Upper lobe of right lung (tissue), 1 donor: ENCODE measurements at regions not wholly inside any gene's neighbourhood (a gene's known extent, or its start where the extent isn't known, plus 50 kb on each side); places are given as distances from the start of the nearest gene placed in this dataset.

Experiments
- ATAC-seq: fragments of 200-7000 bp; cut with Tn5 transposase; one replicate; pipeline ENCODE4 v1.9.1; 2020; ENCODE audit warnings: mild to moderate bottlenecking, moderate library complexity
- DNase-seq: peaks from one replicate; pipeline ENCODE4 v3.0.0-alpha.2; 2020
- H3K27ac ChIP-seq: fragments of 200-600 bp; one replicate; pipeline ENCODE4 v1.8.0; 2022
- H3K27me3 ChIP-seq: fragments of 200-600 bp; one replicate; pipeline ENCODE4 v1.8.0; 2022; ENCODE audit warnings: mild to moderate bottlenecking
- H3K36me3 ChIP-seq: fragments of 200-600 bp; one replicate; pipeline ENCODE4 v1.8.0; 2022
- H3K4me1 ChIP-seq: fragments of 200-600 bp; one replicate; pipeline ENCODE4 v1.8.0; 2022
- H3K4me3 ChIP-seq: fragments of 200-600 bp; one replicate; pipeline ENCODE4 v1.8.0; 2022; ENCODE audit warnings: mild to moderate bottlenecking
- H3K9me3 ChIP-seq: fragments of 200-600 bp; one replicate; pipeline ENCODE4 v1.8.0; 2022
- intact Hi-C: fragments of 100-400 bp; cut with DNase I; formaldehyde crosslinking; loops from one replicate; pipeline ENCODE4 v1.11.0; 2022
- TF ChIP-seq, protein P1 (sequence below): fragments of 200-600 bp; IDR thresholded peaks from one replicate; pipeline ENCODE4 v1.8.0; 2022; ENCODE audit warnings: antibody characterized with exemption
- donor health status: DM: no; HTN: yes; CAD: no; lungs with severe emphysema.

DNA sequence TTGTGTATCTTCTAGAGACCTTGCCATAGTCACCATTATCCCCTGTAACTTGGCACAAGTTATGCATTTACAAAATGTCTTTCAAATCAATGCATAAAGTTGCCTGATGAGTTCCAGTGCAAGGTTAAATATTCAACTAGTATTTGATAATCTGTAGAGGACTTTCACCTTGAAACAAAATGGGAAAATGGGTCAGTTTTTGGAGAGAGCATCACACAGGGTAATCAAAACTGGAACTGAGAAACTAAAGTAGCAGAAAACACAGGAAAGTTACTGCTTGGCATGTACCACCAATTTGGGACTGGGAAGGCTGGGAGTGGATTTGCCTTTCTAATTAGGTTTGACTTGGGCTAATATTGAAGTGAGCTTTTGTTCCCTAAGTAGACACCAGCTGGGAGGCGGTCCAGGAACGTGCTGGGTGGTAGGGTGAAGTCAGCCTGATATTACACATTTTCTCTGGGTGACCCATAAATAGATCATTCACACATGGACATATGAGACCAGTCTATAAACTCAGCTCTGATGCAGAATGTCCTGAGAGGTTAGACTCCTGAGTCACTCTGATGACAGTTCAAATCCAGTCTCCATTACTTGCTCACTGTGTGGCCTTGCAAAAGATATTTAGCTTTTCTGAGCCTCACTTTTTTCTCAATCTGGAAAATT, 152.3 kb downstream of the PCTP start:
- TF ChIP-seq, protein P1, sequence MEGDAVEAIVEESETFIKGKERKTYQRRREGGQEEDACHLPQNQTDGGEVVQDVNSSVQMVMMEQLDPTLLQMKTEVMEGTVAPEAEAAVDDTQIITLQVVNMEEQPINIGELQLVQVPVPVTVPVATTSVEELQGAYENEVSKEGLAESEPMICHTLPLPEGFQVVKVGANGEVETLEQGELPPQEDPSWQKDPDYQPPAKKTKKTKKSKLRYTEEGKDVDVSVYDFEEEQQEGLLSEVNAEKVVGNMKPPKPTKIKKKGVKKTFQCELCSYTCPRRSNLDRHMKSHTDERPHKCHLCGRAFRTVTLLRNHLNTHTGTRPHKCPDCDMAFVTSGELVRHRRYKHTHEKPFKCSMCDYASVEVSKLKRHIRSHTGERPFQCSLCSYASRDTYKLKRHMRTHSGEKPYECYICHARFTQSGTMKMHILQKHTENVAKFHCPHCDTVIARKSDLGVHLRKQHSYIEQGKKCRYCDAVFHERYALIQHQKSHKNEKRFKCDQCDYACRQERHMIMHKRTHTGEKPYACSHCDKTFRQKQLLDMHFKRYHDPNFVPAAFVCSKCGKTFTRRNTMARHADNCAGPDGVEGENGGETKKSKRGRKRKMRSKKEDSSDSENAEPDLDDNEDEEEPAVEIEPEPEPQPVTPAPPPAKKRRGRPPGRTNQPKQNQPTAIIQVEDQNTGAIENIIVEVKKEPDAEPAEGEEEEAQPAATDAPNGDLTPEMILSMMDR = no peak
- no peak for ATAC-seq
- intact Hi-C loops = no loop called here

DNA sequence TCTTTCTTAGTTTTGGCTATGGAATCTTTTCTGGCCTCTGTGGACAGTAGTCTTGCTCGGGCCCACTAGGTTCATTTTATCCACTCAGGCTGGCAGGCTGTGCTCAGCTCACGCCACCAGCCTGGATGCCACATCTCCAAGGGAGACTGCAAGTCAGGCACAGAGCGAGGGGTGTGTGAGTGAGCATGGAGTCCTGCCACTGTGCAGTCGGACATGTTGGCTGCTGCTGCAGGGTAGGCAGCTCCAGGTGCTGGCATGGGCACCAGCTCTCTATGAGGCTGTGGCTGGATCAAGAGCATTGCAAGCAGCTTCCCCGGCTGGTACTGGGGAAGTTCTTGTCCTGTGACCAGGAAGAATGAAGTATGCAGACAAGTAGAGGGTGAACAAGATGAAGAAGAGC, 158.9 kb downstream of the PCTP start:
- no peaks in the 10 kb centered on the region for H3K36me3 ChIP-seq
- H3K4me3 ChIP-seq = no peak overlapping the region
- H3K4me1 ChIP-seq = no peaks in the 10 kb centered on the region
- H3K27ac ChIP-seq = no peak overlapping the region
- H3K9me3 ChIP-seq = no peaks in the 10 kb centered on the region
- no peaks in the 10 kb centered on the region for H3K27me3 ChIP-seq
- intact Hi-C loops = no loop called here
- DNase-seq (no peak), ATAC-seq (no peak)
- TF ChIP-seq, protein P1 = no peak

More for the DNA sequence above, 152.3 kb downstream of the PCTP start:
- no peak overlapping the region for H3K4me3 ChIP-seq
- no peaks in the 10 kb centered on the region for H3K4me1 ChIP-seq
- H3K36me3 ChIP-seq = no peaks in the 10 kb centered on the region
- no peaks in the 10 kb centered on the region for H3K9me3 ChIP-seq
- no peak for DNase-seq
- no peaks in the 10 kb centered on the region for H3K27me3 ChIP-seq
- H3K27ac ChIP-seq = no peak overlapping the region

DNA sequence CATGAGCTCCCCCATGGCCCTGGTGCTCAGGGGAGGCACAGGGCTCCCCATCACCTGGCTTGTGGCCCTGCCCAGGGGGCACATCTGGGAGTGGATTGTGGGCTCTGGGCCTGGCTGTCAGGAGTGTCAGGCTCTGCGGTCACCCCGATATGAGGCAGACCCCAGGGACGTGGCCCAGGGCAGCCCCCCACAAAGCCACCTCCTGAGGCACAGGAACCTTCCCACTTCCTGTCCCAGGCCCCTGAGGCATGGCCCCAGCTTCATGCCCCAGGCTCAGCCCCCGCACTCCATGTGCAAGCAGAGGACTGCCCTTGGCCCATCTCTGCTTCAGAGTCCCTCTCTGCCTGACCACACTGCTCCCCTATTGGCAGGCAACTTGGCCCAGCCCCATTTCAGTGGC, 160.3 kb downstream of the PCTP start:
- intact Hi-C loops = no loop called here
- Histone ChIP-seq H3K27me3 (no peaks in the 10 kb centered on the region), H3K4me3 (no peak overlapping the region), H3K36me3 (no peaks in the 10 kb centered on the region), H3K4me1 (no peaks in the 10 kb centered on the region), H3K9me3 (no peaks in the 10 kb centered on the region), H3K27ac (no peak overlapping the region)
- peak; percentile 34 for ATAC-seq
- DNase-seq = no peak
- TF ChIP-seq, protein P1 = no peak

DNA sequence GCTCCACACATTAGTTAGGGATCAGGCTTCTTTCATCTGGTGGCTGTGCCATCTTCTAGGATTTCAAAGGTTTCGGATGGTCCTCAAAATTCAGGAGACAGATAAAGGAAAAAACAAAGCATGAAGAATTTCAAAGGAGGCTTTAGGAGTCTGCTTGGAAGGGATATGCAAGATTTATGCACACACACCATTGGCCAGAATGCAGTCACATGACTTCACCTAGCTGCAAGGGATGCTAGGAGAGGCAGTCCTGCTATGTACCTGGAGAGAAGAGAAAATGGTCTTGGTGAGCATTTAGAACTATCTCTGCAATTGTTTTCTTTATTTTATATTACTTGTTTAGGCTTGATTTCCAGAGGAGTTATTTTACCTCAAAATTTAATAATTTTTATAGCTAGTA, 174.6 kb downstream of the PCTP start:
- H3K27me3 ChIP-seq = no peaks in the 10 kb centered on the region
- H3K27ac ChIP-seq = no peak overlapping the region
- ATAC-seq (no peak), DNase-seq (no peak)
- H3K36me3 ChIP-seq = no peaks in the 10 kb centered on the region
- H3K4me1 ChIP-seq = no peaks in the 10 kb centered on the region
- TF ChIP-seq, protein P1 = no peak
- H3K4me3 ChIP-seq = no peak overlapping the region
- H3K9me3 ChIP-seq = no peaks in the 10 kb centered on the region
- intact Hi-C loops = no loop called here

DNA sequence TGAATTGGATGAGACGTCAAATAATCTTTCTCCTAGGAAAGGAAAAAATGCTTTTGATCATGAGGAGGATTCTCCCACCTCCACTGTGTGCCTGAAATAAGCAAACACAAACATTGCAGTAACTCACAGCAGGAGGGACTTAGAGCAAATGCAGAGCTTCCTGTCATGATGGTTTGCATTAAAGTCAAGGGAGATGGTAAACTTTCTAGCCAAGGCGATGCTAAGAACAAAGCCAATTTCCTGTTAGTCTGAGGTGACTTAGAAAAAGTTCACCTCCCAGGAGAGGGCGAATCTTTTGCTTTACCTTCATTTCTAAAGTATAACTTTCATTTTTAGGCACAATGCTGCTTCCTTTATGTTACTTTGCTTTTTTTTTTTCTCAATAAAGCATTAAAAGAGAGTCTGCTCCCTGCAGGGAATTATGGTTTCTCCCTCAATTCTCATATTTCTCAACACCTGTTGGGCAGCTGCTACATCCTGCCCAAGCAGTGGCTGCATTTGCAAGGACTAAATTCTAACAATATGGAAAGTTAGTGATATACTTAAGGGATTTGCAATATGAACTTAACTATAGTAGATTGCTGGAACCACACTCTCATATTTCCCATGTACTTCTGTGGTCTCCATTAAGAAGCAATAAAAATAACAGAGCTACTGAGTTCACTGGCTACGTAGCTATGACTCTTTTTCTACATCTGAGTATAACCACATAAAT, 175.6 kb downstream of the PCTP start:
- TF ChIP-seq, protein P1 = no peak
- Histone ChIP-seq H3K4me1 (no peaks in the 10 kb centered on the region), H3K27ac (no peak overlapping the region), H3K27me3 (no peaks in the 10 kb centered on the region), H3K36me3 (no peaks in the 10 kb centered on the region), H3K4me3 (no peak overlapping the region), H3K9me3 (no peaks in the 10 kb centered on the region)
- DNase-seq (no peak), ATAC-seq (no peak)
- intact Hi-C loops = no loop called here
